ENCODE measurements at regions not wholly inside any gene's neighbourhood (a gene's known extent, or its start where the extent isn't known, plus 50 kb on each side); places are given as distances from the start of the nearest gene placed in this dataset.

DNA sequence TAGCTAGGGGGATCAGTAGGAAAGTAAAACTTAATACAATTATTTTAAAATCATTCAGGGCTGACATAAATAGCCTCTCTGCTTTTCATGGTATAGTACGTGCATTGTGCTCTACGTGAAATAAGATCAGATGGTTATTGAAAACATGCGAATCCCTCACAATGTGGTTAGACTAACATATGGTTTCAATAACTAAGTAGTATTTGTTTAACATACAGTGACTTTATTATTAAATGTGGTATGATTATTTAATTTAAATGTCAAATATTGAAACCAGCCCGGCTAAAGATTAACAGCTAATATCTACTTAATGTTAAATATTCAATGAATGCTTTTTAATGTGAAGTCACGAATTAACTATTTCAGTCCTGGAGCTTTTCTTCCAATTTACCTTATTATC, 473.9 kb upstream of the THBS1 start:
- DNase-seq (ENCODE audit: insufficient read length, low spot score, missing footprints): no peak

GRCh38 chr15:39108021-39108420, 472.9 kb upstream of the THBS1 start:
- no peaks in the 10 kb centered on the region for H3K27me3 ChIP-seq (ENCODE audit: insufficient read depth, low read length)
- H3K79me2 ChIP-seq (ENCODE audit: insufficient read depth, low read length): no peaks in the 10 kb centered on the region
- no peak overlapping the region for H3K27ac ChIP-seq (ENCODE audit: low read depth, low read length)
- H3K4me1 ChIP-seq (ENCODE audit: insufficient read depth, low read length): peaks cover 8% of the 10 kb centered on the region
- TF ChIP-seq, protein P1, sequence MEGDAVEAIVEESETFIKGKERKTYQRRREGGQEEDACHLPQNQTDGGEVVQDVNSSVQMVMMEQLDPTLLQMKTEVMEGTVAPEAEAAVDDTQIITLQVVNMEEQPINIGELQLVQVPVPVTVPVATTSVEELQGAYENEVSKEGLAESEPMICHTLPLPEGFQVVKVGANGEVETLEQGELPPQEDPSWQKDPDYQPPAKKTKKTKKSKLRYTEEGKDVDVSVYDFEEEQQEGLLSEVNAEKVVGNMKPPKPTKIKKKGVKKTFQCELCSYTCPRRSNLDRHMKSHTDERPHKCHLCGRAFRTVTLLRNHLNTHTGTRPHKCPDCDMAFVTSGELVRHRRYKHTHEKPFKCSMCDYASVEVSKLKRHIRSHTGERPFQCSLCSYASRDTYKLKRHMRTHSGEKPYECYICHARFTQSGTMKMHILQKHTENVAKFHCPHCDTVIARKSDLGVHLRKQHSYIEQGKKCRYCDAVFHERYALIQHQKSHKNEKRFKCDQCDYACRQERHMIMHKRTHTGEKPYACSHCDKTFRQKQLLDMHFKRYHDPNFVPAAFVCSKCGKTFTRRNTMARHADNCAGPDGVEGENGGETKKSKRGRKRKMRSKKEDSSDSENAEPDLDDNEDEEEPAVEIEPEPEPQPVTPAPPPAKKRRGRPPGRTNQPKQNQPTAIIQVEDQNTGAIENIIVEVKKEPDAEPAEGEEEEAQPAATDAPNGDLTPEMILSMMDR (IDR thresholded peaks at IDR 0.05; ENCODE audit: extremely low read depth, low read depth, low read length): no peak
- no peak for DNase-seq (ENCODE audit: insufficient read length, low spot score, missing footprints)
- H3K36me3 ChIP-seq (ENCODE audit: insufficient read depth, low read length): no peaks in the 10 kb centered on the region
- no peak overlapping the region for H2AFZ ChIP-seq (ENCODE audit: low read length)
- no peaks in the 10 kb centered on the region for H3K9me3 ChIP-seq (ENCODE audit: low read depth, low read length)
- no peak overlapping the region for H3K4me3 ChIP-seq (ENCODE audit: insufficient read depth, low read length)
- H3K4me2 ChIP-seq (ENCODE audit: insufficient read depth, low read length): no peak overlapping the region
- no peaks in the 10 kb centered on the region for H4K20me1 ChIP-seq (ENCODE audit: insufficient read depth, low read length)

More for the DNA sequence above, 473.9 kb upstream of the THBS1 start:
- Histone ChIP-seq H2AFZ (ENCODE audit: low read length) (no peak overlapping the region), H3K36me3 (ENCODE audit: insufficient read depth, low read length) (no peaks in the 10 kb centered on the region), H4K20me1 (ENCODE audit: insufficient read depth, low read length) (no peaks in the 10 kb centered on the region), H3K9me3 (ENCODE audit: low read depth, low read length) (no peaks in the 10 kb centered on the region), H3K4me1 (ENCODE audit: insufficient read depth, low read length) (peaks cover 12% of the 10 kb centered on the region), H3K4me2 (ENCODE audit: insufficient read depth, low read length) (no peak overlapping the region), H3K27ac (ENCODE audit: low read depth, low read length) (no peak overlapping the region), H3K27me3 (ENCODE audit: insufficient read depth, low read length) (no peaks in the 10 kb centered on the region), H3K4me3 (ENCODE audit: insufficient read depth, low read length) (no peak overlapping the region), H3K79me2 (ENCODE audit: insufficient read depth, low read length) (no peaks in the 10 kb centered on the region)
- TF ChIP-seq, protein P1 (IDR thresholded peaks at IDR 0.05; ENCODE audit: extremely low read depth, low read depth, low read length): no peak

- no peak overlapping the region for H2AFZ ChIP-seq (ENCODE audit: low read length)
- peak overlapping the region; percentile 47 for H3K27ac ChIP-seq (ENCODE audit: low read depth, low read length)
- H3K36me3 ChIP-seq (ENCODE audit: insufficient read depth, low read length): no peaks in the 10 kb centered on the region
- no peak overlapping the region for H3K4me2 ChIP-seq (ENCODE audit: insufficient read depth, low read length)
- H4K20me1 ChIP-seq (ENCODE audit: insufficient read depth, low read length): no peaks in the 10 kb centered on the region
- TF ChIP-seq, protein P1 (IDR thresholded peaks at IDR 0.05; ENCODE audit: extremely low read depth, low read depth, low read length): no peak
- peaks cover 15% of the 10 kb centered on the region for H3K4me1 ChIP-seq (ENCODE audit: insufficient read depth, low read length)
- no peaks in the 10 kb centered on the region for H3K27me3 ChIP-seq (ENCODE audit: insufficient read depth, low read length)
- DNase-seq (ENCODE audit: insufficient read length, low spot score, missing footprints): no peak
- no peak overlapping the region for H3K4me3 ChIP-seq (ENCODE audit: insufficient read depth, low read length)
- no peaks in the 10 kb centered on the region for H3K9me3 ChIP-seq (ENCODE audit: low read depth, low read length)
- no peaks in the 10 kb centered on the region for H3K79me2 ChIP-seq (ENCODE audit: insufficient read depth, low read length)
Measured at GRCh38 chr15:39110336-39110735, 470.5 kb upstream of the THBS1 start.

DNA sequence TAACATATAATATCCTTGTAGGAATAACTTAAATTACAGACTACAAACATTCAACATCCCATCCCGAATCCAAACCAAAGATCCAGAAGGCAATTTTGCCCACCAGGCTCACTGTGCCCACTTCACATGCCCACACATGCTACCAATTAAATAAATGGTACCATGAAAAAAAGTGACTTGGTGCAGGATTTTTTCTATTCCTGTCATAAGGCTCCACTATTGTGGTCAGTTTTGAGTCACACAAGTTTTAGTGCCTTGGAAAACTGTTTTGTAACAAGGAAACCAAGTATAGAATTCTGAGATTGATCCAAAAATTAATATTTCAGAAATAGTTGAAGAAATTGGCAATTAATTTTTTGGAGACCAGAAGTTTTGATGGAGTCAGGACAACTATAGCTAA, 470.1 kb upstream of the THBS1 start:
- peak; percentile 4 for DNase-seq (ENCODE audit: insufficient read length, low spot score, missing footprints)
- Histone ChIP-seq H3K4me3 (ENCODE audit: insufficient read depth, low read length) (no peak overlapping the region), H3K36me3 (ENCODE audit: insufficient read depth, low read length) (no peaks in the 10 kb centered on the region), H3K4me2 (ENCODE audit: insufficient read depth, low read length) (no peak overlapping the region), H4K20me1 (ENCODE audit: insufficient read depth, low read length) (no peaks in the 10 kb centered on the region), H3K27me3 (ENCODE audit: insufficient read depth, low read length) (no peaks in the 10 kb centered on the region), H3K79me2 (ENCODE audit: insufficient read depth, low read length) (no peaks in the 10 kb centered on the region), H3K4me1 (ENCODE audit: insufficient read depth, low read length) (peaks cover 18% of the 10 kb centered on the region), H2AFZ (ENCODE audit: low read length) (no peak overlapping the region), H3K27ac (ENCODE audit: low read depth, low read length) (peak overlapping the region; percentile 47), H3K9me3 (ENCODE audit: low read depth, low read length) (no peaks in the 10 kb centered on the region)
- TF ChIP-seq, protein P1 (IDR thresholded peaks at IDR 0.05; ENCODE audit: extremely low read depth, low read depth, low read length): no peak

Measured in osteoblast (primary cell).